Neural crest cell (in vitro differentiated cells): ENCODE measurements at regions not wholly inside any gene's neighbourhood (a gene's known extent, or its start where the extent isn't known, plus 50 kb on each side); places are given as distances from the start of the nearest gene placed in this dataset.

Source experiments
- DNase-seq: peaks from one replicate; pipeline ENCODE4 v3.0.0; 2021; ENCODE audit warnings: low read depth, mixed read lengths, low spot score
- H3K27ac Mint-ChIP-seq: one replicate; pipeline ENCODE4 v1.8.0; 2021; ENCODE audit warnings: mild to moderate bottlenecking, mixed read lengths; ENCODE audit not compliant: unreplicated experiment
- H3K27me3 Mint-ChIP-seq: 2 replicates; pipeline ENCODE4 v1.8.0; 2021; ENCODE audit warnings: low read depth, mild to moderate bottlenecking, mixed read lengths
- H3K36me3 Mint-ChIP-seq: 2 replicates; pipeline ENCODE4 v1.8.0; 2021; ENCODE audit warnings: low read depth, mild to moderate bottlenecking, mixed read lengths
- H3K4me1 Mint-ChIP-seq: 2 replicates; pipeline ENCODE4 v1.8.0; 2021; ENCODE audit warnings: mixed read lengths
- H3K4me3 Mint-ChIP-seq: one replicate; pipeline ENCODE4 v1.8.0; 2021; ENCODE audit warnings: mild to moderate bottlenecking, mixed read lengths
- H3K9me3 Mint-ChIP-seq: 2 replicates; pipeline ENCODE4 v1.8.0; 2021; ENCODE audit warnings: mixed read lengths
- TF ChIP-seq, protein P1 (sequence below): fragments of 200-600 bp; sonication (generic); conservative IDR thresholded peaks from 2 replicates; pipeline ENCODE4 v1.5.0; 2021; ENCODE audit warnings: antibody characterized with exemption, mild to moderate bottlenecking

DNA sequence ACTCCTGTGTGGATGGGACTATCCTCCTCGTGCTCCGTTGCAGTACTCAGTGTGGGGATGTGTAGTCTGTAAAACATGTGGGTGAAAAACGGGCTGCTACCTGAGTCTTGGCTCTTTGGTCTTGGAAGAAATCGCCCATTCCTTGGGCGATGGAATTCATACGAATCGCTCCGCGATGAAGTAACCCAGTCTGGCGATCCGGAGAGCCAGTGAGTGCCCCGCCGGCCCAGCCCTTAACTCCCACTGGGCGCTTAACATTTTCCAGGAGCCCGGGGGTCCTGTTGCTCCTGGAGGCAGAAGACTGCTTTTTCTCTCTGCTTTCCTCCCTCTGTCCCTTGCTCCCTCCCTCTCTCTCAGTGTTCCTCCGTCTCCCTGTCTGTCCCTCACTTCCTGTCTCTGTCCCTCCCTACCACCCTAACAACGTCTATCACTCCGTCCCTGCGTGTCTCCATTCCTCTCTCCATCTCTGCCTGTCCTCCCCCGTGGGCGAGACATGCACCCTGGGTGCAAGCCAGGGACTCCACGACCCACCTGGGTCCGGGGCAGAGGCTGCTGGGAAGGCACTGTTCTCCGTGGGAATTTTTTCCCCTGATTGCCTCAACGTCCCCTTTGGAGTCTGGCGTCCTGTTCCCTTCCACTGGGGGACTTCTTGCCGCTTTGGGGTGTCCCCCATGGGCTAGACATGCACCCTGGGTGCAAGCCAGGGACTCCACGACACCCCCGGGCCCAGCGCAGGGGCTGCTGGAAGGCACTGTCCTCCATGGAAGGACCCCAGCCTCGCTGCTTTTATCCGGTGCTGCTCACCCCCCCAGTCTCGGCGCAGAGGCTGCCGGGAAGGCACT, 188.6 kb downstream of the ALG10 start:
- Mint-ChIP-seq H3K36me3 (peaks cover 7% of the 10 kb centered on the region), H3K27ac (no peak overlapping the region), H3K9me3 (peaks cover 4% of the 10 kb centered on the region), H3K4me3 (no peak overlapping the region), H3K27me3 (no peaks in the 10 kb centered on the region), H3K4me1 (no peaks in the 10 kb centered on the region)
- DNase-seq, result no peak
- TF ChIP-seq, protein P1, sequence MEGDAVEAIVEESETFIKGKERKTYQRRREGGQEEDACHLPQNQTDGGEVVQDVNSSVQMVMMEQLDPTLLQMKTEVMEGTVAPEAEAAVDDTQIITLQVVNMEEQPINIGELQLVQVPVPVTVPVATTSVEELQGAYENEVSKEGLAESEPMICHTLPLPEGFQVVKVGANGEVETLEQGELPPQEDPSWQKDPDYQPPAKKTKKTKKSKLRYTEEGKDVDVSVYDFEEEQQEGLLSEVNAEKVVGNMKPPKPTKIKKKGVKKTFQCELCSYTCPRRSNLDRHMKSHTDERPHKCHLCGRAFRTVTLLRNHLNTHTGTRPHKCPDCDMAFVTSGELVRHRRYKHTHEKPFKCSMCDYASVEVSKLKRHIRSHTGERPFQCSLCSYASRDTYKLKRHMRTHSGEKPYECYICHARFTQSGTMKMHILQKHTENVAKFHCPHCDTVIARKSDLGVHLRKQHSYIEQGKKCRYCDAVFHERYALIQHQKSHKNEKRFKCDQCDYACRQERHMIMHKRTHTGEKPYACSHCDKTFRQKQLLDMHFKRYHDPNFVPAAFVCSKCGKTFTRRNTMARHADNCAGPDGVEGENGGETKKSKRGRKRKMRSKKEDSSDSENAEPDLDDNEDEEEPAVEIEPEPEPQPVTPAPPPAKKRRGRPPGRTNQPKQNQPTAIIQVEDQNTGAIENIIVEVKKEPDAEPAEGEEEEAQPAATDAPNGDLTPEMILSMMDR, result no peak

DNA sequence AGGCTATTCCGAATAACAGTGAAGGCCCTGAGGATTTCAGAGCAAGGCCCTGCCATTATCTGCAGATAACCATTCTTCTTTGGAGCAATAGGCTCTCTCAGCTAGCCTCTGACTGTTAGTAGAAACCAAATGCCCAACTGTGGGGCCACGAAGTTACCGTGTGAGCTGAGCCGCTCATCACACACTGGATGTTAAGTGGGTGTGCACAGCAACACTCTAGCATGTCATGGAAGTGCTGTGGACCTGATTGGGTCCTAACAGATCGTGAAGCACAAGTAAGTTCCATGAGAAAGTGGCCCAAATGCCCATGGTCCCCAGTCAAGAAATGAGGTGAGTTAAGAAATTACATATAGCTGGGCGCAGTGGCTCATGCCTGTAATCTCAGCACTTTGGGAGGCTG, 190.4 kb downstream of the ALG10 start:
- Mint-ChIP-seq H3K36me3 (peaks cover 7% of the 10 kb centered on the region), H3K4me3 (no peak overlapping the region), H3K9me3 (peaks cover 5% of the 10 kb centered on the region), H3K27me3 (no peaks in the 10 kb centered on the region), H3K4me1 (no peaks in the 10 kb centered on the region), H3K27ac (no peak overlapping the region)
- TF ChIP-seq, protein P1, result no peak
- DNase-seq, result no peak

- H3K27ac Mint-ChIP-seq, result no peak overlapping the region
These were observed 191.7 kb downstream of the ALG10 start for GRCh38 chr12:34214011-34214410.

GRCh38 chr12:34215213-34215892, 193.1 kb downstream of the ALG10 start:
- TF ChIP-seq, protein P1, result no peak
- DNase-seq, result no peak
- Mint-ChIP-seq H3K27me3 (no peaks in the 10 kb centered on the region), H3K36me3 (peaks cover 10% of the 10 kb centered on the region), H3K27ac (no peak overlapping the region), H3K4me3 (no peak overlapping the region), H3K4me1 (no peaks in the 10 kb centered on the region), H3K9me3 (peaks cover 5% of the 10 kb centered on the region)

More at GRCh38 chr12:34214011-34214410, 191.7 kb downstream of the ALG10 start:
- no peaks in the 10 kb centered on the region for H3K27me3 Mint-ChIP-seq
- peaks cover 5% of the 10 kb centered on the region for H3K9me3 Mint-ChIP-seq
- peaks cover 10% of the 10 kb centered on the region for H3K36me3 Mint-ChIP-seq
- DNase-seq, result no peak
- TF ChIP-seq, protein P1, result no peak
- no peaks in the 10 kb centered on the region for H3K4me1 Mint-ChIP-seq
- H3K4me3 Mint-ChIP-seq, result no peak overlapping the region

DNA sequence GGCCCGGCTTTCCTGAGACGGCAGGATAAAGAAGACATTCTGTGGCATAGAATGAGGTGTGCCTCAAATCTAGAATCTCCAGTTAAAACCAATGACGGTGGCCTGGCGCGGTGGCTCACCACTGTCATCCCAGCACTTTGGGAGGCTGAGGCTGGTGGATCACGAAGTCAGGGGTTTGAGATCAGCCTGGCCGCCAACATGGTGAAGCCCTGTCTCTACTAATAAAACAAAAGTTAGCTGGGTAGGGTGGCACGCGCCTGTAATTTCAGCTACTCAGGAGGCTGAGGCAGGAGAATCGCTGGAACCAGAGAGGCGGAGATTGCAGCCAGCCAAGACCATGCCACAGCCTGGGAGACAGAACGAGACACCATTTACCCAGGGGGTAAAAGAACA, 193.6 kb downstream of the ALG10 start:
- no peaks in the 10 kb centered on the region for H3K27me3 Mint-ChIP-seq
- DNase-seq, result no peak
- peaks cover 5% of the 10 kb centered on the region for H3K9me3 Mint-ChIP-seq
- H3K36me3 Mint-ChIP-seq, result peaks cover 10% of the 10 kb centered on the region
- no peak overlapping the region for H3K4me3 Mint-ChIP-seq
- H3K4me1 Mint-ChIP-seq, result no peaks in the 10 kb centered on the region
- H3K27ac Mint-ChIP-seq, result no peak overlapping the region
- TF ChIP-seq, protein P1, result no peak
